ENCODE measurements at regions not wholly inside any gene's neighbourhood (a gene's known extent, or its start where the extent isn't known, plus 50 kb on each side); places are given as distances from the start of the nearest gene placed in this dataset.

- no peak overlapping the region for H3K4me2 ChIP-seq (replicated peaks; ENCODE audit: low read depth, low read length, poor library complexity, severe bottlenecking)
- H3K4me3 ChIP-seq (ENCODE audit: control extremely low read depth in 1 of 5, extremely low read depth in 1 of 5, insufficient read depth in 1 of 5, low read depth in 2 of 5, low read length in 4 of 5) = no peak overlapping the region
- H3K27ac ChIP-seq (ENCODE audit: low read length in 2 of 2) = no peak overlapping the region
- intact Hi-C loops (cut with micrococcal nuclease) = no loop called here
- H3K27me3 ChIP-seq (replicated peaks in 1 of 4; ENCODE audit: control extremely low read depth in 1 of 4, control insufficient read depth in 3 of 4, insufficient read depth in 4 of 4, low read length in 3 of 4) = no peaks in the 10 kb centered on the region
- DNase-seq (no peak), ATAC-seq (ENCODE audit: low read depth) (no peak)
- H2AFZ ChIP-seq (ENCODE audit: insufficient read depth, low read depth, low read length, poor library complexity, severe bottlenecking) = no peak overlapping the region
- Mint-ChIP-seq H3K4me3 (no peak overlapping the region), H3K27me3 (no peaks in the 10 kb centered on the region), H3K4me1 (no peaks in the 10 kb centered on the region), H3K9me3 (ENCODE audit: insufficient read depth) (no peaks in the 10 kb centered on the region), H3K27ac (no peak overlapping the region)
- CTCF ChIA-PET = interaction anchor here (0.9 kb wide), 1 partner anchor 90 kb away, joined by 3 read pairs; no protein-coding TSS in a partner anchor
- POLR2A ChIA-PET = no interaction called here
- no peaks in the 10 kb centered on the region for H3K36me3 ChIP-seq (replicated peaks in 1 of 2; ENCODE audit: control extremely low read depth in 1 of 2, control insufficient read depth in 1 of 2, extremely low read depth in 1 of 2, insufficient read depth in 2 of 2, low read length in 1 of 2)
- H4K20me1 ChIP-seq (ENCODE audit: control insufficient read depth, insufficient read depth, low read length, poor library complexity, severe bottlenecking) = no peaks in the 10 kb centered on the region
- H3K9me3 ChIP-seq (ENCODE audit: control extremely low read depth in 1 of 3, control insufficient read depth in 2 of 3, insufficient read depth in 1 of 3, low read length in 2 of 3) = no peaks in the 10 kb centered on the region
- TF ChIP-seq CTCF (IDR thresholded peaks at IDR 0.05) (no peak), EZH2 (IDR thresholded peaks at IDR 0.05; ENCODE audit: borderline replicate concordance, insufficient read depth, low read depth, low read length, poor library complexity, severe bottlenecking) (no peak)
- WGBS (ENCODE audit: insufficient coverage) = 80% methylated on average over 1 of the region's 3 CpGs
- no peak overlapping the region for H3K9ac ChIP-seq (ENCODE audit: low read length)
- H3K4me1 ChIP-seq (ENCODE audit: control insufficient read depth in 2 of 2, insufficient read depth in 2 of 2, low read length in 2 of 2) = no peaks in the 10 kb centered on the region
- H3K79me2 ChIP-seq (ENCODE audit: control insufficient read depth, insufficient read depth, low read length) = no peaks in the 10 kb centered on the region
Measured at GRCh38 chr15:57770495-57770894, 64.0 kb downstream of the POLR2M start.

- no peaks in the 10 kb centered on the region for H3K27me3 Mint-ChIP-seq
- CTCF ChIA-PET = no interaction called here
- no peak overlapping the region for H3K27ac ChIP-seq (ENCODE audit: low read length in 2 of 2)
Measured at GRCh38 chr15:57772223-57772957, 65.9 kb downstream of the POLR2M start.

More at GRCh38 chr15:57772223-57772957, 65.9 kb downstream of the POLR2M start:
- POLR2A ChIA-PET = no interaction called here
- H3K4me3 Mint-ChIP-seq = no peak overlapping the region
- WGBS (ENCODE audit: insufficient coverage) = 100% methylated on average over 4 of the region's 7 CpGs
- intact Hi-C loops (cut with micrococcal nuclease) = no loop called here
- no peak overlapping the region for H3K9ac ChIP-seq (ENCODE audit: low read length)
- H3K79me2 ChIP-seq (ENCODE audit: control insufficient read depth, insufficient read depth, low read length) = no peaks in the 10 kb centered on the region
- no peak overlapping the region for H3K27ac Mint-ChIP-seq
- TF ChIP-seq EZH2 (IDR thresholded peaks at IDR 0.05; ENCODE audit: borderline replicate concordance, insufficient read depth, low read depth, low read length, poor library complexity, severe bottlenecking) (no peak), CTCF (IDR thresholded peaks at IDR 0.05) (no peak)
- no peak overlapping the region for H3K4me3 ChIP-seq (ENCODE audit: control extremely low read depth in 1 of 5, extremely low read depth in 1 of 5, insufficient read depth in 1 of 5, low read depth in 2 of 5, low read length in 4 of 5)
- no peaks in the 10 kb centered on the region for H3K4me1 ChIP-seq (ENCODE audit: control insufficient read depth in 2 of 2, insufficient read depth in 2 of 2, low read length in 2 of 2)
- no peaks in the 10 kb centered on the region for H3K27me3 ChIP-seq (replicated peaks in 1 of 4; ENCODE audit: control extremely low read depth in 1 of 4, control insufficient read depth in 3 of 4, insufficient read depth in 4 of 4, low read length in 3 of 4)
- DNase-seq (no peak), ATAC-seq (ENCODE audit: low read depth) (no peak)
- H3K9me3 ChIP-seq (ENCODE audit: control extremely low read depth in 1 of 3, control insufficient read depth in 2 of 3, insufficient read depth in 1 of 3, low read length in 2 of 3) = no peaks in the 10 kb centered on the region
- no peaks in the 10 kb centered on the region for H3K4me1 Mint-ChIP-seq
- H3K36me3 ChIP-seq (replicated peaks in 1 of 2; ENCODE audit: control extremely low read depth in 1 of 2, control insufficient read depth in 1 of 2, extremely low read depth in 1 of 2, insufficient read depth in 2 of 2, low read length in 1 of 2) = no peaks in the 10 kb centered on the region
- H4K20me1 ChIP-seq (ENCODE audit: control insufficient read depth, insufficient read depth, low read length, poor library complexity, severe bottlenecking) = no peaks in the 10 kb centered on the region
- no peaks in the 10 kb centered on the region for H3K9me3 Mint-ChIP-seq (ENCODE audit: insufficient read depth)
- no peak overlapping the region for H2AFZ ChIP-seq (ENCODE audit: insufficient read depth, low read depth, low read length, poor library complexity, severe bottlenecking)
- no peak overlapping the region for H3K4me2 ChIP-seq (replicated peaks; ENCODE audit: low read depth, low read length, poor library complexity, severe bottlenecking)
